ENCODE measurements at regions not wholly inside any gene's neighbourhood (a gene's known extent, or its start where the extent isn't known, plus 50 kb on each side); places are given as distances from the start of the nearest gene placed in this dataset.
"Not testable (repeated sequence)": the region's sequence is repeated elsewhere in the genome, so short reads cannot be mapped to it uniquely, and the experiment has no call there.

DNA sequence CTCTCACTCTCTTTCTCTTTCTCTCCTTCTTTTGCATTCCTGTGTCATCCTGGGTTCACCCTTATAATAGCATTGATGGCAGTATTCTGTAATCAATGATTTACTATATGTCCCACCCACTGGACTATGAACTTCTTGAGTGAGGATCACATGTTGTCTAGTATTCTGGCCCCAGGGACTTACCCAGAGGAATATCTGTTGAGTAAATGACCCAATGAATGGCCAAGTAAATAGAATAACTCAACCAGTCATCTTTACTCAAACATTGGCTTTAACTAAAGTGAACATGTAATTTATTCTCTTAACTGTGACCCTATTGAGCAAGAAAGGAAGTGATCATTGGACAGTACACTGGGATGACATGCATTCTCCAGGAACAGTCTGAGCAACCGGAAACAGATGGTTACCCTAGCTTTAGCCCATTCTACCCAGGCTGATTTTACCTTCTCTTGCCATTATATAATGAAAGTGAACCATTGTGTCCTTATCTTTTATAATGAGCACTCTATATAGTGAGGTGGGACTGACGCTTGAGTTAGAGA lies 94.5 kb upstream of the SOX14 start:
- H3K36me3 ChIP-seq (ENCODE audit: control insufficient read depth, insufficient read depth, low read length) = no peaks in the 10 kb centered on the region
- H3K4me1 ChIP-seq (ENCODE audit: control insufficient read depth, insufficient read depth, low read length) = no peaks in the 10 kb centered on the region
- DNase-seq (ENCODE audit: low read depth in 4 of 6, low spot score in 6 of 6) = no peak
- no CpG with 5 or more reads among the region's 2 CpGs for WGBS (ENCODE audit: insufficient coverage)
- H3K27ac ChIP-seq (ENCODE audit: low read depth, low read length) = no peak overlapping the region
- no peaks in the 10 kb centered on the region for H3K9me3 ChIP-seq (ENCODE audit: control insufficient read depth, insufficient read depth, low read length)
- no peak overlapping the region for H3K4me3 ChIP-seq (ENCODE audit: low read depth, low read length)
- no peaks in the 10 kb centered on the region for H3K27me3 ChIP-seq (ENCODE audit: control insufficient read depth, insufficient read depth, low read length)

- Histone ChIP-seq H3K4me1 (ENCODE audit: control insufficient read depth, insufficient read depth, low read length) (no peaks in the 10 kb centered on the region), H3K36me3 (ENCODE audit: control insufficient read depth, insufficient read depth, low read length) (no peaks in the 10 kb centered on the region), H3K27ac (ENCODE audit: low read depth, low read length) (no peak overlapping the region), H3K9me3 (ENCODE audit: control insufficient read depth, insufficient read depth, low read length) (no peaks in the 10 kb centered on the region), H3K27me3 (ENCODE audit: control insufficient read depth, insufficient read depth, low read length) (no peaks in the 10 kb centered on the region), H3K4me3 (ENCODE audit: low read depth, low read length) (no peak overlapping the region)
- DNase-seq (ENCODE audit: low read depth in 4 of 6, low spot score in 6 of 6) = peak in 1 of 6 donors; percentile 7
- WGBS (ENCODE audit: insufficient coverage) = 63% methylated on average over 2 of the region's 4 CpGs
Measured at GRCh38 chr3:137687181-137687879, 76.8 kb upstream of the SOX14 start.

GRCh38 chr3:137692803-137693431 lies 71.2 kb upstream of the SOX14 start:
- Histone ChIP-seq H3K27me3 (ENCODE audit: control insufficient read depth, insufficient read depth, low read length) (no peaks in the 10 kb centered on the region), H3K36me3 (ENCODE audit: control insufficient read depth, insufficient read depth, low read length) (no peaks in the 10 kb centered on the region), H3K4me1 (ENCODE audit: control insufficient read depth, insufficient read depth, low read length) (no peaks in the 10 kb centered on the region), H3K4me3 (ENCODE audit: low read depth, low read length) (no peak overlapping the region), H3K9me3 (ENCODE audit: control insufficient read depth, insufficient read depth, low read length) (no peaks in the 10 kb centered on the region), H3K27ac (ENCODE audit: low read depth, low read length) (no peak overlapping the region)
- peak in 2 of 6 donors; percentile 14 to 19 for DNase-seq (ENCODE audit: low read depth in 4 of 6, low spot score in 6 of 6)
- 24% methylated on average over 4 of the region's 6 CpGs for WGBS (ENCODE audit: insufficient coverage)

DNA sequence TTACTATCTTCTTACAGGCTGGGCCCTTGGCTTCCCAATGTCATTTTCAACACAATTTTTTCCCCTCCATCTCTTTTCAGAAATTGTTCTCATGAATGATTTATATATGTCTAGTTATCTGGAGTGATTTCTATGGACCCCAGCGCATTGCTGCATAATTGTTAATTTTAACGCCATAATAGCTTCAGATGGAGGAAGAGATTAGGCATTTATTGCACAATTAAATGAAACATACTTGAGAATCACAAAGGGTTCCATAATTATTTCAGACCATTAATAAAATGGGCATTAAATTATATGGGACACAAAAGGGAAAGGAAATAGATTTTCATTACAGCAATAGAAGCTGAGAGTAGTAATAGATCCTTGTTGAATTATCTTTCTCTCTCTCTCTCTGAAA lies 70.3 kb upstream of the SOX14 start:
- no peaks in the 10 kb centered on the region for H3K36me3 ChIP-seq (ENCODE audit: control insufficient read depth, insufficient read depth, low read length)
- H3K27ac ChIP-seq (ENCODE audit: low read depth, low read length) = no peak overlapping the region
- no peaks in the 10 kb centered on the region for H3K9me3 ChIP-seq (ENCODE audit: control insufficient read depth, insufficient read depth, low read length)
- peak in 2 of 6 donors; percentile 8 to 79 for DNase-seq (ENCODE audit: low read depth in 4 of 6, low spot score in 6 of 6)
- H3K27me3 ChIP-seq (ENCODE audit: control insufficient read depth, insufficient read depth, low read length) = no peaks in the 10 kb centered on the region
- H3K4me3 ChIP-seq (ENCODE audit: low read depth, low read length) = no peak overlapping the region
- WGBS (ENCODE audit: insufficient coverage) = no CpG with 5 or more reads among the region's 2 CpGs
- no peaks in the 10 kb centered on the region for H3K4me1 ChIP-seq (ENCODE audit: control insufficient read depth, insufficient read depth, low read length)

DNA sequence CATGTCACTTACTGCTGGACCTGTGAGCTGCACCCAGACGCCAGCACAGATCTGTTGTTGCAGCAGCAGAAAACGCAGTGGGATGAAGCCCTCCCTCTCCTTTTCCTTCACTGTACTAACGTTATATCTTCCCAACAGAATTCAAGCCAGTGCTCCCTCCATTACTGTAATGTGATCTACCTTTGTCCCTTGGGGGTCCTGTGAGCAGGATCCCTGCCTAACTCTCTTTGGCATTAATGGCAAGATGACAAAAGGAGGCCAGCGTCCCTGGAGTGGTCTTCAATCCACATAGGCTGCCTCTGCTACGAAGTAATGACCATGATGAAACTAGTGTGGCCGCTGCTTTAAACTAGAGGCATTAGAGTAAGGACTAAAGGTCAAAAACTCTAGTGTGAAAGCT lies 69.3 kb upstream of the SOX14 start:
- H3K9me3 ChIP-seq (ENCODE audit: control insufficient read depth, insufficient read depth, low read length) = no peaks in the 10 kb centered on the region
- no peak overlapping the region for H3K4me3 ChIP-seq (ENCODE audit: low read depth, low read length)
- H3K27me3 ChIP-seq (ENCODE audit: control insufficient read depth, insufficient read depth, low read length) = no peaks in the 10 kb centered on the region
- WGBS (ENCODE audit: insufficient coverage) = 36% methylated on average over 6 of the region's 6 CpGs
- no peak overlapping the region for H3K27ac ChIP-seq (ENCODE audit: low read depth, low read length)
- no peaks in the 10 kb centered on the region for H3K36me3 ChIP-seq (ENCODE audit: control insufficient read depth, insufficient read depth, low read length)
- no peaks in the 10 kb centered on the region for H3K4me1 ChIP-seq (ENCODE audit: control insufficient read depth, insufficient read depth, low read length)
- DNase-seq (ENCODE audit: low read depth in 4 of 6, low spot score in 6 of 6) = no peak

GRCh38 chr3:137695351-137695750 lies 68.8 kb upstream of the SOX14 start:
- Histone ChIP-seq H3K27me3 (ENCODE audit: control insufficient read depth, insufficient read depth, low read length) (no peaks in the 10 kb centered on the region), H3K36me3 (ENCODE audit: control insufficient read depth, insufficient read depth, low read length) (no peaks in the 10 kb centered on the region), H3K4me3 (ENCODE audit: low read depth, low read length) (no peak overlapping the region), H3K4me1 (ENCODE audit: control insufficient read depth, insufficient read depth, low read length) (no peaks in the 10 kb centered on the region), H3K27ac (ENCODE audit: low read depth, low read length) (no peak overlapping the region), H3K9me3 (ENCODE audit: control insufficient read depth, insufficient read depth, low read length) (no peaks in the 10 kb centered on the region)
- no peak for DNase-seq (ENCODE audit: low read depth in 4 of 6, low spot score in 6 of 6)
- WGBS (ENCODE audit: insufficient coverage) = 63% methylated on average over 5 of the region's 6 CpGs

- Histone ChIP-seq H3K36me3 (ENCODE audit: control insufficient read depth, insufficient read depth, low read length) (no peaks in the 10 kb centered on the region), H3K4me3 (ENCODE audit: low read depth, low read length) (no peak overlapping the region), H3K4me1 (ENCODE audit: control insufficient read depth, insufficient read depth, low read length) (no peaks in the 10 kb centered on the region), H3K9me3 (ENCODE audit: control insufficient read depth, insufficient read depth, low read length) (no peaks in the 10 kb centered on the region), H3K27me3 (ENCODE audit: control insufficient read depth, insufficient read depth, low read length) (no peaks in the 10 kb centered on the region), H3K27ac (ENCODE audit: low read depth, low read length) (no peak overlapping the region)
- peak in 1 of 6 donors; percentile 2 for DNase-seq (ENCODE audit: low read depth in 4 of 6, low spot score in 6 of 6)
- no CpG with 5 or more reads among the region's 3 CpGs for WGBS (ENCODE audit: insufficient coverage)
Measured at GRCh38 chr3:137709011-137709601, 55.0 kb upstream of the SOX14 start.

DNA sequence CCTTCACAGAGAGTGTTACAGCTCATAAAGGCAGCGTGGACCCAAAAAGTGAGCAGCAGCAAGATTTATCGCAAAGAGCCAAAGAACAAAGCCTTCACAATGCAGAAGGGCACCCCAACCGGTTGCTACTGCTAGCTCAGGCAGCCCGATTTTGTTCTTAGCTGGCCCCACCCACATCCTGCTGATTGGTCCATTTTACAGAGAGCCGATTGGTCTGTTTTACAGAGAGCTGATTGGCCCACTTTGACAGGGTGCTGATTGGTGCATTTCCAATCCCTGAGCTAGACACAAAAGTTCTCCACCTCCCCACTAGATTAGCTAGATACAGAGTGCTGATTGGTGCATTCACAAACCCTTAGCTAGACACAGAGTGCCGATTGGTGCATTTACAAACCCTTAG lies 50.1 kb upstream of the SOX14 start:
- H3K36me3 ChIP-seq (ENCODE audit: control insufficient read depth, insufficient read depth, low read length); H3K4me1 ChIP-seq (ENCODE audit: control insufficient read depth, insufficient read depth, low read length); H3K4me3 ChIP-seq (ENCODE audit: low read depth, low read length); H3K27ac ChIP-seq (ENCODE audit: low read depth, low read length); H3K9me3 ChIP-seq (ENCODE audit: control insufficient read depth, insufficient read depth, low read length); H3K27me3 ChIP-seq (ENCODE audit: control insufficient read depth, insufficient read depth, low read length); DNase-seq (ENCODE audit: low read depth in 4 of 6, low spot score in 6 of 6): not testable (repeated sequence)
- WGBS (ENCODE audit: insufficient coverage) = 86% methylated on average over 5 of the region's 6 CpGs

Data from spinal cord (tissue), 9 donors.